HG02938 (cell line): ENCODE measurements at regions not wholly inside any gene's neighbourhood (a gene's known extent, or its start where the extent isn't known, plus 50 kb on each side); places are given as distances from the start of the nearest gene placed in this dataset.
"Not testable (repeated sequence)": the region's sequence is repeated elsewhere in the genome, so short reads cannot be mapped to it uniquely, and the experiment has no call there.

Source experiments
- ATAC-seq: cut with Tn5 transposase; IDR thresholded peaks from one replicate; pipeline ENCODE4 v1.9.1; 2021; ENCODE audit warnings: mild to moderate bottlenecking, moderate library complexity; ENCODE audit not compliant: unreplicated experiment

- no peak for ATAC-seq
These were observed 144.5 kb downstream of the RPLP1 start for GRCh38 chr15:69597061-69597592.

GRCh38 chr15:69599271-69599670, 146.7 kb downstream of the RPLP1 start:
- ATAC-seq: no peak

GRCh38 chr15:69600556-69601085, 148.0 kb downstream of the RPLP1 start:
- ATAC-seq: no peak

GRCh38 chr15:69601711-69602504, 149.3 kb downstream of the RPLP1 start:
- ATAC-seq: no peak

GRCh38 chr15:69602921-69603320, 150.3 kb downstream of the RPLP1 start:
- ATAC-seq: no peak

GRCh38 chr15:69603369-69604071, 150.9 kb downstream of the RPLP1 start:
- ATAC-seq: no peak

- ATAC-seq: no peak
These were observed 151.4 kb downstream of the RPLP1 start for GRCh38 chr15:69604072-69604411.

- no peak for ATAC-seq
These were observed 153.5 kb downstream of the RPLP1 start for GRCh38 chr15:69606144-69606543.

GRCh38 chr15:69606921-69607500, 154.4 kb downstream of the RPLP1 start:
- no peak for ATAC-seq

- no peak for ATAC-seq
These were observed 156.0 kb downstream of the RPLP1 start for GRCh38 chr15:69608661-69609060.

- ATAC-seq: no peak
These were observed 156.6 kb downstream of the RPLP1 start for GRCh38 chr15:69609176-69609575.

GRCh38 chr15:69609776-69610175, 157.2 kb downstream of the RPLP1 start:
- ATAC-seq: no peak

GRCh38 chr15:69610277-69610676, 157.7 kb downstream of the RPLP1 start:
- no peak for ATAC-seq

- ATAC-seq: no peak
These were observed 158.2 kb downstream of the RPLP1 start for GRCh38 chr15:69610858-69611257.

GRCh38 chr15:69612112-69612511, 159.5 kb downstream of the RPLP1 start:
- no peak for ATAC-seq

GRCh38 chr15:69613182-69613581, 160.6 kb downstream of the RPLP1 start:
- ATAC-seq: no peak

GRCh38 chr15:69613988-69614387, 161.4 kb downstream of the RPLP1 start:
- no peak for ATAC-seq

GRCh38 chr15:69615736-69616135, 163.1 kb downstream of the RPLP1 start:
- no peak for ATAC-seq

GRCh38 chr15:69616558-69616957, 163.9 kb downstream of the RPLP1 start:
- ATAC-seq: no peak

GRCh38 chr15:69617144-69617543, 164.5 kb downstream of the RPLP1 start:
- not testable (repeated sequence) for ATAC-seq

GRCh38 chr15:69623392-69624154, 171.0 kb downstream of the RPLP1 start:
- ATAC-seq: no peak
